Stomach (tissue), 4 donors: ENCODE measurements at regions not wholly inside any gene's neighbourhood (a gene's known extent, or its start where the extent isn't known, plus 50 kb on each side); places are given as distances from the start of the nearest gene placed in this dataset.

ENCODE experiments used
- CTCF ChIP-seq, 7 experiments: fragments of 450-650 bp in 4 of 7; fragments of 200-600 bp in 3 of 7; sonication (generic) in 3 of 7; IDR thresholded peaks; one replicate each; pipeline ENCODE4 v1.5.1; 2016 to 2019; ENCODE audit warnings: antibody characterized with exemption in 7 of 7, control low read depth in 2 of 7, mild to moderate bottlenecking in 1 of 7
- EP300 ChIP-seq: sonication (generic); formaldehyde crosslinking; IDR thresholded peaks from one replicate; pipeline ENCODE4 v1.6.1; 2017; ENCODE audit warnings: antibody characterized with exemption
- POLR2A ChIP-seq, 4 donors: fragments of 450-650 bp; IDR thresholded peaks; one replicate each; pipeline ENCODE4 v1.6.1; 2016; ENCODE audit warnings: antibody characterized with exemption in 4 of 4, control low read depth in 2 of 4, mild to moderate bottlenecking in 1 of 4, moderate library complexity in 1 of 4
- POLR2AphosphoS5 ChIP-seq, 3 donors: sonication (generic); formaldehyde crosslinking; IDR thresholded peaks; one replicate each; pipeline ENCODE4 v1.6.1; 2016; ENCODE audit warnings: antibody characterized with exemption in 3 of 3

- TF ChIP-seq CTCF (IDR thresholded peaks at IDR 0.05): no peak
- no peak for TF ChIP-seq POLR2AphosphoS5 (IDR thresholded peaks at IDR 0.05)
- no peak for TF ChIP-seq POLR2A (IDR thresholded peaks at IDR 0.05)
- TF ChIP-seq EP300: no peak
These were observed 134.2 kb upstream of the LINC00305 start for GRCh38 chr18:64283059-64283458.
